Caco-2 (cell line): ENCODE measurements at regions not wholly inside any gene's neighbourhood (a gene's known extent, or its start where the extent isn't known, plus 50 kb on each side); places are given as distances from the start of the nearest gene placed in this dataset.

Experiments used
- BruUV-seq: library from RNA; stranded (reverse); fragments of 400-500 nt; replicated peaks from 2 replicates; lab custom pipeline; 2021; lab: Mats Ljungman, UMichigan
- CTCF ChIA-PET: fragments of 300-600 bp; sonication (Branson Sonifier 250); formaldehyde crosslinking; loops from one replicate; lab custom pipeline; 2022; ENCODE audit warnings: antibody characterized with exemption; lab: Charles Lee
- POLR2A ChIA-PET: fragments of 300-600 bp; sonication (Branson Sonifier 250); formaldehyde crosslinking; loops from one replicate; lab custom pipeline; 2022; ENCODE audit warnings: antibody characterized with exemption; lab: Charles Lee
- DNase-seq, 2 experiments: peaks; one replicate each; pipeline versions ENCODE4 v3.0.0 to v3.0.0-alpha.2; 2020 to 2022
- H3K27me3 ChIP-seq: replicated peaks from 2 replicates; pipeline ENCODE4 v1.6.0; 2011; ENCODE audit warnings: low read length; ENCODE audit not compliant: control insufficient read depth, insufficient read depth
- H3K36me3 ChIP-seq: 2 replicates; pipeline ENCODE4 v1.5.1; 2011; ENCODE audit warnings: low read length; ENCODE audit not compliant: control insufficient read depth, insufficient read depth
- H3K4me1 ChIP-seq: fragments of 250-450 bp; sonication (Bioruptor Pico); 2 replicates; pipeline ENCODE4 v1.5.1; 2020; ENCODE audit warnings: mild to moderate bottlenecking
- H3K4me3 ChIP-seq: 2 replicates; pipeline ENCODE4 v1.5.1; 2011; ENCODE audit warnings: low read depth, mild to moderate bottlenecking, control low read depth, low read length
- H3K9me3 ChIP-seq: fragments of 250-450 bp; sonication (Bioruptor Pico); 2 replicates; pipeline ENCODE4 v1.5.1; 2020; ENCODE audit warnings: mild to moderate bottlenecking, moderate library complexity
- H3K27ac Mint-ChIP-seq: one replicate; pipeline ENCODE4 v1.8.0; 2022; ENCODE audit warnings: mixed read lengths; ENCODE audit not compliant: unreplicated experiment
- H3K27me3 Mint-ChIP-seq: one replicate; pipeline ENCODE4 v1.8.0; 2022; ENCODE audit warnings: mixed read lengths; ENCODE audit not compliant: insufficient read depth, unreplicated experiment
- H3K36me3 Mint-ChIP-seq: one replicate; pipeline ENCODE4 v1.8.0; 2022; ENCODE audit warnings: mild to moderate bottlenecking, mixed read lengths; ENCODE audit not compliant: insufficient read depth, unreplicated experiment
- H3K4me1 Mint-ChIP-seq: one replicate; pipeline ENCODE4 v1.8.0; 2022; ENCODE audit warnings: low read depth, mixed read lengths; ENCODE audit not compliant: unreplicated experiment
- H3K4me3 Mint-ChIP-seq: one replicate; pipeline ENCODE4 v1.8.0; 2022; ENCODE audit warnings: mild to moderate bottlenecking, moderate library complexity, mixed read lengths; ENCODE audit not compliant: unreplicated experiment
- H3K9me3 Mint-ChIP-seq: one replicate; pipeline ENCODE4 v1.8.0; 2022; ENCODE audit warnings: mixed read lengths; ENCODE audit not compliant: unreplicated experiment
- CTCF ChIP-seq, 2 experiments: fragments of 200-600 bp in 1 of 2; IDR thresholded peaks; 1 replicate in 1 of 2; 2 replicates in 1 of 2; pipeline versions ENCODE4 v1.5.1 to v1.8.0; 2011 to 2022; ENCODE audit warnings: antibody characterized with exemption in 1 of 2, control low read depth in 1 of 2, inconsistent platforms in 1 of 2, low read depth in 1 of 2, low read length in 1 of 2, mild to moderate bottlenecking in 1 of 2, moderate library complexity in 1 of 2; ENCODE audit not compliant: insufficient read depth in 1 of 2, severe bottlenecking in 1 of 2, unreplicated experiment in 1 of 2
- intact Hi-C: fragments of 100-400 bp; cut with micrococcal nuclease; formaldehyde crosslinking; loops from one replicate; pipeline ENCODE4 v1.10.0; 2022; ENCODE audit not compliant: unreplicated experiment

- Mint-ChIP-seq H3K27me3 (peaks cover 10% of the 10 kb centered on the region), H3K36me3 (no peaks in the 10 kb centered on the region), H3K4me3 (no peak overlapping the region), H3K9me3 (no peaks in the 10 kb centered on the region), H3K4me1 (no peaks in the 10 kb centered on the region), H3K27ac (no peak overlapping the region)
- TF ChIP-seq CTCF (IDR thresholded peaks at IDR 0.05; ENCODE audit: insufficient read depth in 1 of 2, low read depth in 1 of 2, low read length in 1 of 2, severe bottlenecking in 1 of 2, unreplicated experiment in 1 of 2) = no peak
- ChIA-PET POLR2A (no interaction called here), CTCF (no interaction called here)
- Histone ChIP-seq H3K4me3 (no peak overlapping the region), H3K9me3 (no peaks in the 10 kb centered on the region), H3K36me3 (no peaks in the 10 kb centered on the region), H3K4me1 (no peaks in the 10 kb centered on the region), H3K27me3 (no peaks in the 10 kb centered on the region)
- BruUV-seq = no TSS peak
- intact Hi-C loops = no loop called here
- DNase-seq = no peak
Measured at GRCh38 chr7:25353732-25354131, 125.4 kb upstream of the NPVF start.

- intact Hi-C loops = no loop called here
- DNase-seq = no peak
- no peaks in the 10 kb centered on the region for H3K9me3 ChIP-seq
- no TSS peak for BruUV-seq
- TF ChIP-seq CTCF (IDR thresholded peaks at IDR 0.05; ENCODE audit: insufficient read depth in 1 of 2, low read depth in 1 of 2, low read length in 1 of 2, severe bottlenecking in 1 of 2, unreplicated experiment in 1 of 2) = no peak
- no peaks in the 10 kb centered on the region for H3K36me3 ChIP-seq
- Mint-ChIP-seq H3K27me3 (peaks cover 10% of the 10 kb centered on the region), H3K4me3 (no peak overlapping the region), H3K4me1 (no peaks in the 10 kb centered on the region), H3K27ac (no peak overlapping the region), H3K9me3 (no peaks in the 10 kb centered on the region), H3K36me3 (no peaks in the 10 kb centered on the region)
- H3K27me3 ChIP-seq = no peaks in the 10 kb centered on the region
- POLR2A ChIA-PET = no interaction called here
- no peak overlapping the region for H3K4me3 ChIP-seq
- CTCF ChIA-PET = no interaction called here
- H3K4me1 ChIP-seq = no peaks in the 10 kb centered on the region
Measured at GRCh38 chr7:25356534-25357151, 128.4 kb upstream of the NPVF start.

- BruUV-seq = no TSS peak
- POLR2A ChIA-PET = no interaction called here
- no peaks in the 10 kb centered on the region for H3K27me3 ChIP-seq
- H3K36me3 Mint-ChIP-seq = no peaks in the 10 kb centered on the region
- intact Hi-C loops = no loop called here
- H3K27ac Mint-ChIP-seq = no peak overlapping the region
- peaks cover 10% of the 10 kb centered on the region for H3K27me3 Mint-ChIP-seq
- no peaks in the 10 kb centered on the region for H3K4me1 ChIP-seq
- no peak for TF ChIP-seq CTCF (IDR thresholded peaks at IDR 0.05; ENCODE audit: insufficient read depth in 1 of 2, low read depth in 1 of 2, low read length in 1 of 2, severe bottlenecking in 1 of 2, unreplicated experiment in 1 of 2)
- H3K9me3 Mint-ChIP-seq = no peaks in the 10 kb centered on the region
- CTCF ChIA-PET = no interaction called here
- H3K4me1 Mint-ChIP-seq = no peaks in the 10 kb centered on the region
- no peaks in the 10 kb centered on the region for H3K9me3 ChIP-seq
- H3K4me3 Mint-ChIP-seq = no peak overlapping the region
- DNase-seq = no peak
- H3K36me3 ChIP-seq = no peaks in the 10 kb centered on the region
- no peak overlapping the region for H3K4me3 ChIP-seq
Measured at GRCh38 chr7:25358926-25359325, 130.6 kb upstream of the NPVF start.
